G401 (cell line): ENCODE measurements at regions not wholly inside any gene's neighbourhood (a gene's known extent, or its start where the extent isn't known, plus 50 kb on each side); places are given as distances from the start of the nearest gene placed in this dataset.
"Not testable (repeated sequence)": the region's sequence is repeated elsewhere in the genome, so short reads cannot be mapped to it uniquely, and the experiment has no call there.

Source experiments
- DNase-seq: peaks from one replicate; pipeline ENCODE4 v3.0.0-alpha.2; 2015; ENCODE audit warnings: low spot score
- in situ Hi-C: cut with HindIII; loops from 2 replicates; pipeline ENCODE4 v1.10.0; 2016; ENCODE audit warnings: low sequenced_read_pairs, mixed read lengths

- in situ Hi-C loops: no loop called here
Observed at GRCh38 chr12:131323879-131324278, 370.2 kb downstream of the ADGRD1 start.

GRCh38 chr12:131327521-131328488, 374.1 kb downstream of the ADGRD1 start:
- DNase-seq: no peak
- in situ Hi-C loops: no loop called here

More at GRCh38 chr12:131323879-131324278, 370.2 kb downstream of the ADGRD1 start:
- no peak for DNase-seq

DNA sequence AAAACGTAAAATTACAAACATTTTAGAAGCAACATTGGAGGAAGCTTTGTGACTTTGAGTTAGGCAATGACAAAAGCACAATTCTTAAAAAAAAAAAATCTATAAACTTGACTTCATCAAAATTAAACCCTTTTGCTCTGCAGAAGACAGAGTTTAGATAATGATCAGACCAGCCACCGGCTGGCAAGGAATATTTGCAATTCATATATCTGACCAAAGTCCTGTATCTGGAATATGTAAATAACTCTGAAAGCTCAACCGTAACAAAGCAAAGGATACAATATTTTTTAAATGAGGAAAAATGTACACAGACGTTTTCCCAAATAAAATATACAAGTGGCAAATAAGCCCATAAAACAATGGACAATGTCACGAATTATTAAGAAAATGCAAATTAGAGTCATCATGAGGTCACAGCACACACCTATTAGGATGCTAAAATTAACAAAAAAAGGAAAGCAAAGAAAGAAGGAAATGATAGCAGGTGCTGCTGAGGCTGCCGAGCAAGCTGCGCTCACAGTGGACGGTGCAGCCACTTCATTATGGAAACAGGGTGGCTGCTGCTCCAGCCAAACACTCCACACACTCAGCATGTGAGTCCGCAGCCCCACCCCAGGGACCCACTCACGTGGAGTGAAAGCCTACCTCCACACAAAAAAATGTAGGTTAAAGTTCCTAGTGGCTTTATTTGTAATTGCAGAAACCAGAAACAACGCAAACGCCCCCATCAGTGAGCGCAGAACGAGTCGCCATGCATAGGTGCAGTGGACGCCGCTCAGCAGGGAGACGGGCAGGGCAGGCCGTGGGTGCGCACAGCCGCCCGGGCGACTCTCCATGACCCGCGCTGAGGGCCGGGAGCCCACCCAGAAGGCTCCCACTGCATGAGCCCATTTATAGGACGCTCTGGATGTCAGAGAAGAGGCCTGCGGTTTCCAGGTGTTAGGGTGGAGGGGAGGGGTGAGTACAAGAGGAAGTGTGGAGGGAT, 375.4 kb downstream of the ADGRD1 start:
- in situ Hi-C loops, DNase-seq: not testable (repeated sequence)

GRCh38 chr12:131330106-131330815, 376.6 kb downstream of the ADGRD1 start:
- in situ Hi-C loops: no loop called here
- no peak for DNase-seq

DNA sequence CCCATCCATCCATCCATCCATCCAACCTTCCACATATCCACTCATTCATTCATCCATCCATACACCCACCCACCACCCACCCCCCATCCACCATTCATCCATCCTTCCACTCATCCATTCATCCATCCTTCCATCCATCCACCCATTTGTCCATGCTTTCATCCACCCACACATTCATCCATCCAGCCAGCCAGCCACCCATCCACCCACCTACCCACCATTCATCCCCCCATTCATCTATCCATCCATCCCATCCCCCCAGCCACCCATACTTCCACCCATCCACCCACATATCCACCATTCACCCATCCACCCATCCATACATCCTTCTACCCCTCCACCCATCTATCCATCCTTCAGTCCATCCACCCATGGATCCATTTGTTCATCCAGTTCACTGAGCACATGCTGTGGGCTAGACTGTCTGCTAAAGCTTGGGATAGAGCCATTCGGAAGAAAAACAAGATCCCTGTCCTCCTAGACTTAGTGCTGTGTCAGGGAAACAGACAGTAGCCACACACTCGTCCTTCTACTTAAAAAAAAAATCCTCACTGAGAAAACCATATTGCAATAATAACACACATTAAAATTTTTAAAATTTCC, 377.5 kb downstream of the ADGRD1 start:
- in situ Hi-C loops: no loop called here
- no peak for DNase-seq

GRCh38 chr12:131332224-131332623, 378.5 kb downstream of the ADGRD1 start:
- no peak for DNase-seq
- in situ Hi-C loops: no loop called here

GRCh38 chr12:131333136-131333535, 377.8 kb upstream of the SFSWAP start:
- DNase-seq: no peak
- in situ Hi-C loops: no loop called here

DNA sequence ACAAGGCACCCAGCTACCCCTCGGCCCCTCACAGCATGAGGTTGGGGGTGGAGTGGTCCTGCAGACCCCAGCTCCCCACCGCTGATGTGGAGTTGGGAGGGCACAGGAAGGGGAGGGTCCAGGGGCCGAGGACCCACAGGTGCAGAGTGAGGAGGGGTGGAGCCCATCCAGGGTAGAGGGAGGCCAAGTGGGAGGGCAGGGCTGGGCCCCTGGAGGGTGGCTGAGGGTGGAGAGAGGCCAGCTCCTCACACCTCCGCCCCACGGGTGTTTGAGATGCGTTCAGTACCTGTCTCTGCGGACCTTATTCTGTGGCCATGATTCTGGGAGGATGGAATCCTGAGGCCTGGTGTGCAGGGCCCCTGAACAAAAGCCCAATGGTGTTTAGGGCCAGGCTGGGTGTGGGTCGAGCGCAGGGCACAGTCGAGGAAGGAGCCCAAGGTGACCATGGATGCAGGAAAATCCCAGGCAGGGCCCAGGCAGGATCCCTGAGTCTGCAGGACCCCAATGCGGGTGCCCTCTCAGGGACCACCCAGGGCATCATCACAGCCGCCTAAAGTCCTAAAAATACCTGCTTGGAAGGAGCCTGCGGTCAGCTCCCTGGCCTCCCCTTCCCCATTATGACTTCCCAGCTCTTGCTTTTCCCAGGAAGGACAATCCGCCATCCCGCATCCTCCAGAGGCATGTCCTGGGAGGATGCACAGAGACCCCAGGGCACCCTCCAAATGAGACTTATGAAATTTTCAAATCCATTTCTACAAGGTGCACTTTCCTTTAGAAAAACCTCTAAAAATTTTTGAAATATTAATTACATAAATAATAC, 377.1 kb upstream of the SFSWAP start:
- in situ Hi-C loops: no loop called here
- no peak for DNase-seq

DNA sequence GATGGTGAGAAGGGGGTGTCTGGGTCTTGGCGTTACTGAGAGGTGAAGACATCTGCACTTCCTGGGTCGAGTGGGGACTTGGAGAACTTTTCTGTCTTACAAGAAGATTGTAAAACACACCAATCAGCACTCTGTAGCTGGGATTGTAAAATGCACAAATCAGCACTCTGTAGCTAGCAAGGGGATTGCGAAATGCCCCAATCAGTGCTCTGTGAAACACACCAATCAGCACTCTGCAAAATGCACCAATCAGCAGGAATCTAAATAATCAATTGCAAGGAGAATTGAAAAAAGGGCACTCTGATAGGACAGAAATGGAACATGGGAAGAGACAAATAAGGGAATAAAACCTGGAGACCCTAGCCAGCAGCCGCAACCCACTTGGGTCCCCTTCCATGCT, 376.1 kb upstream of the SFSWAP start:
- no peak for DNase-seq
- in situ Hi-C loops: no loop called here

DNA sequence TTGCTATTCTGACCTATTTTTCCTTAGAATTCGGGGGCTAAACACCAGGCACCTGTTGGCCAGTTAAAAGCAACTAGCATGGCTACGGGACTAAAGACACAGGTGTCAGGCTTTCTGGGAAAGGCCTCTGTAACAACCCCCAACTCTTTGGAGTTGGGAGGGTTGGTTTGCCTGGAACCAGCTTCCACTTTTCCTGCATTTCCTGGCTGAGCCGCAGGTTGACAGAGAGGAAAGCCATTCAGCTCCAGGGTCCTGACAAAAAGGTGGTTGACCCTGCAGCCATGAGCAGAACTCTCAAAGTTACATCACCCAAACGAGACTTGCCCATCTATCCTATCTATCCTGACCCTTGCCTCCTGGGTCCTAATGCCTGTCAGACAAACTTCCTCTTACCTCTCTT, 375.4 kb upstream of the SFSWAP start:
- DNase-seq: no peak
- in situ Hi-C loops: no loop called here

- in situ Hi-C loops, DNase-seq: not testable (repeated sequence)
Observed at GRCh38 chr12:131337861-131338260, 373.0 kb upstream of the SFSWAP start.

GRCh38 chr12:131340616-131341210, 370.2 kb upstream of the SFSWAP start:
- no peak for DNase-seq

DNA sequence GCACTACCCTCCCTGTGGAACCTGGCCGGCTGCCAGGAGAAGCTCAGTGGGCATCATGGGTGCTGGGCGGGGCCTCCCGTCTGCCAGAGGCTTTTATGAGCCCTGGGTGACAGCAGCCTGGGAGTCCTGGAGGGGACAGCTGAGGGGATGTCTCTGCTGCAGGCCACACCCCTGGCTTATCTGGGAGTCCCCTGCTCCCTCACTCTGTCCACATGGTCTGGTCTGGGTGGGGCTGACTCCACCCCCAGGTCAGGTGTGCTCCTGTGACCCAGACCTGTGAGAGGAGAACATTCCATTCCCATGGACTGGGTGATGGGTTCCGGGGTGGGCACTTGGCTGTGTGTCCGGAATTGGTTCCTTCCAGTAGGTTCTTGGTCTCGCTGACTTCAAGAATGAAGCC, 369.3 kb upstream of the SFSWAP start:
- in situ Hi-C loops: not testable (repeated sequence)

More at GRCh38 chr12:131340616-131341210, 370.2 kb upstream of the SFSWAP start:
- in situ Hi-C loops: no loop called here

DNA sequence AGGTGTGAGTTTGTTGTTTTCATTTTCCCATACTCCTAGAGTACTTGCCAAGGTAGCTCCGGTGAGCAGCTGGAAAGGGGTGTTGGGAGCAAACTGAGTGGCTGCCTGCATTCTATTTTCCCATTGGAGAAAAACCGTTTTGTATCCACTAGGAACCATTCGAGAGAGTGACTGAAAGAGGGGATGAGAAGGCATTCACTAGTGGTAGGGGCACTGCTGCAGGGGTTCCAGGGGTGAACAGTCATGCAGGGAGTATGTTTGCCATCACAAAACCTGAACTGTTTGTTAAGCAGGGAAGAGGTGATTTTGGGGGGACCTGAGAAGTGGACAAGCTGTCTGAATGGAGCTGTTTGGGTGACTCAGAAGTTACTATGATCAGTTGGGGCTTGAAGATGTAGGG, 367.5 kb upstream of the SFSWAP start:
- DNase-seq, in situ Hi-C loops: not testable (repeated sequence)

More for the DNA sequence above, 369.3 kb upstream of the SFSWAP start:
- not testable (repeated sequence) for DNase-seq

GRCh38 chr12:131344715-131345520, 366.0 kb upstream of the SFSWAP start:
- DNase-seq, in situ Hi-C loops: not testable (repeated sequence)

DNA sequence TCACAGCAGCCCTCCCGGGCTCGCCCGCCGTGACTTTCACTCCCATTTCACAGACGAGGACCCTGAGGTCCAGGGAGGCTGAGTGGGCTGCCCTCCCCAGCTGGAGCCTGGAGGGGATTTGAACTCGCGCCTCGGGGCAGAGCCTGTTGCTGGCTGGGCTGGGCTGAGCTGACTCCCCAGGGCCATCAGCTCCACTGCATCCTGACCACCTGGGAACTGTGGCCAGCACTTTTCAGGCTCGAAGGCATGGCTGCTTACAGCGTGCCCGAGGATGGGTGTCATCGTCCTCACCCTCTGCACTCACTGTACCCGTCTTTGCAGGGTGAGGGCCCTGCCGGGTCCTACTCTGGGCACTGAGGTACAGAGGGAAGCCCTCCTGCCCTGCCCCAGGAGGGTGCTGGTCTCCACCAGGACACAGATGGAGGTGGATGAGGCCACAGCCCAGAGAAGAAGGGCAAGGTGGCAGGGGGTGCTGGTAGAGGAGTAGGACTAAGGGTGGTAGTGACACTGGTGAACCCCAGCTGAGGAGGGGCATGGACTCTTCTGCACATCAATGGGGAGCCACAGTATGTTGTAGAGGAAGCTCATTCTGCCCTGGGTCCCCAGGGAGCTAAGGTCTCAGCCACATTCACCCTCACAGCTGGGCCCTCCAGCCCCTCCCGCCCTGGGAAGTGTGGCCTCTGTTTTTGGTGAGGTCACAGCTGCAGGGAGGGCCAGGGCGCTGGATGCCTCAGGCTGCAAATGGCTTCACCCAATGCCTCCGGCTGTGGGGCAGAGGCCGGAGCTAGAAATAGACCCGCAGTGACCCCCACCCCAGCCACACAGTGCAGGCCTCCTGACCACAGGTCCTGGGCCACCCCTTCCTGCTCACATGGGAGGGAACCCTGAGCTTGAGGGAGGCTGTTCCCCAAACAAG, 365.1 kb upstream of the SFSWAP start:
- no peak for DNase-seq
- in situ Hi-C loops: no loop called here
